ENCODE measurements at regions not wholly inside any gene's neighbourhood (a gene's known extent, or its start where the extent isn't known, plus 50 kb on each side); places are given as distances from the start of the nearest gene placed in this dataset.

GRCh38 chr14:105844810-105845724 is 318.7 kb downstream of the TMEM121 start:
- WGBS, 2 donors: 80 to 94% methylated on average over 5 to 13 of the region's 18 CpGs
- TF ChIP-seq POLR2A (IDR thresholded peaks at IDR 0.05) (no peak), CTCF (IDR thresholded peaks at IDR 0.05) (no peak)
- intact Hi-C loops (cut with DNase I): no loop called here
- Histone ChIP-seq H3K4me1 (no peaks in the 10 kb centered on the region), H3K27me3 (no peaks in the 10 kb centered on the region), H3K9me3 (no peaks in the 10 kb centered on the region), H3K27ac (no peak overlapping the region), H3K36me3 (no peaks in the 10 kb centered on the region), H3K4me3 (no peak overlapping the region)
- no peak for DNase-seq

GRCh38 chr14:105845725-105846309 is 319.4 kb downstream of the TMEM121 start:
- no peak overlapping the region for H3K27ac ChIP-seq
- H3K4me3 ChIP-seq: no peak overlapping the region
- H3K27me3 ChIP-seq: no peaks in the 10 kb centered on the region
- TF ChIP-seq CTCF (IDR thresholded peaks at IDR 0.05) (no peak), POLR2A (IDR thresholded peaks at IDR 0.05) (no peak)
- no peak for DNase-seq
- no peaks in the 10 kb centered on the region for H3K9me3 ChIP-seq
- H3K36me3 ChIP-seq: no peaks in the 10 kb centered on the region
- no peaks in the 10 kb centered on the region for H3K4me1 ChIP-seq
- intact Hi-C loops (cut with DNase I): no loop called here
- WGBS, 2 donors: 85 to 95% methylated on average over 6 of the region's 10 CpGs

- Histone ChIP-seq H3K4me3 (no peak overlapping the region), H3K36me3 (no peaks in the 10 kb centered on the region), H3K4me1 (no peaks in the 10 kb centered on the region), H3K27me3 (no peaks in the 10 kb centered on the region), H3K9me3 (no peaks in the 10 kb centered on the region), H3K27ac (no peak overlapping the region)
- intact Hi-C loops (cut with DNase I): no loop called here
- no peak for DNase-seq
- TF ChIP-seq POLR2A (IDR thresholded peaks at IDR 0.05): no peak
- no peak for TF ChIP-seq CTCF (IDR thresholded peaks at IDR 0.05)
- WGBS, 2 donors: 67 to 90% methylated on average over 5 of the region's 5 CpGs
Observed at GRCh38 chr14:105846312-105846711, 319.9 kb downstream of the TMEM121 start.

- intact Hi-C loops (cut with DNase I): no loop called here
- WGBS, 2 donors: 94 to 96% methylated on average over 4 to 5 of the region's 14 CpGs
- DNase-seq: no peak
Observed at GRCh38 chr14:105847400-105847799, 321.0 kb downstream of the TMEM121 start.

More at GRCh38 chr14:105847400-105847799, 321.0 kb downstream of the TMEM121 start:
- Histone ChIP-seq H3K27me3 (no peaks in the 10 kb centered on the region), H3K27ac (no peak overlapping the region), H3K9me3 (no peaks in the 10 kb centered on the region), H3K4me3 (no peak overlapping the region), H3K36me3 (no peaks in the 10 kb centered on the region), H3K4me1 (no peaks in the 10 kb centered on the region)
- no peak for TF ChIP-seq CTCF (IDR thresholded peaks at IDR 0.05)
- no peak for TF ChIP-seq POLR2A (IDR thresholded peaks at IDR 0.05)
